Esophagus (tissue), 2 donors: ENCODE measurements at regions not wholly inside any gene's neighbourhood (a gene's known extent, or its start where the extent isn't known, plus 50 kb on each side); places are given as distances from the start of the nearest gene placed in this dataset.

Experiments used
- H3K27ac ChIP-seq, 2 donors: one replicate each; pipeline ENCODE4 v1.5.1; 2013; ENCODE audit warnings: low read depth in 2 of 2, mild to moderate bottlenecking in 2 of 2, inconsistent platforms in 1 of 2, low read length in 1 of 2, moderate library complexity in 1 of 2
- H3K27me3 ChIP-seq, 2 donors: one replicate each; pipeline ENCODE4 v1.6.1; 2013; ENCODE audit warnings: low read length in 2 of 2, control low read depth in 1 of 2, mild to moderate bottlenecking in 1 of 2; ENCODE audit not compliant: insufficient read depth in 2 of 2, control insufficient read depth in 1 of 2
- H3K36me3 ChIP-seq, 2 donors: one replicate each; pipeline ENCODE4 v1.6.1; 2013; ENCODE audit warnings: low read length in 1 of 2; ENCODE audit not compliant: control insufficient read depth in 2 of 2, insufficient read depth in 2 of 2
- H3K4me1 ChIP-seq, 2 donors: one replicate each; pipeline ENCODE4 v1.6.1; 2013; ENCODE audit warnings: low read length in 1 of 2; ENCODE audit not compliant: control insufficient read depth in 2 of 2, insufficient read depth in 2 of 2
- H3K4me3 ChIP-seq, 2 donors: one replicate each; pipeline ENCODE4 v1.5.1; 2013; ENCODE audit warnings: low read length in 2 of 2, mild to moderate bottlenecking in 2 of 2, low read depth in 1 of 2, moderate library complexity in 1 of 2
- H3K9me3 ChIP-seq, 2 donors: one replicate each; pipeline ENCODE4 v1.6.1; 2013; ENCODE audit warnings: mild to moderate bottlenecking in 2 of 2, low read depth in 1 of 2, low read length in 1 of 2, moderate library complexity in 1 of 2; ENCODE audit not compliant: control insufficient read depth in 2 of 2, insufficient read depth in 1 of 2
- WGBS, 2 donors: extraction: QIAGEN DNeasy Blood & Tissue Kit; methylation state at CpG; one replicate each; pipeline ENCODE4 v1.1.7; 2013; 5-methylcytosine and 5-hydroxymethylcytosine counted together
- donor health status: healthy with polysubstance abuse.
- donor health status: Bipolar disorder and iron deficiency.

- Histone ChIP-seq H3K27ac (no peak overlapping the region), H3K9me3 (no peaks in the 10 kb centered on the region), H3K4me1 (no peaks in the 10 kb centered on the region), H3K36me3 (no peaks in the 10 kb centered on the region), H3K4me3 (no peak overlapping the region), H3K27me3 (peaks cover 0 to 2% of the 10 kb centered on the region in 2 donors)
- 63% methylated on average over 2 of the region's 2 CpGs for WGBS, 2 donors
Observed at GRCh38 chr1:118688891-118689290, 299.3 kb downstream of the TBX15 start.

- Histone ChIP-seq H3K27me3 (peaks cover 0 to 4% of the 10 kb centered on the region in 2 donors), H3K9me3 (no peaks in the 10 kb centered on the region), H3K27ac (no peak overlapping the region), H3K36me3 (no peaks in the 10 kb centered on the region), H3K4me3 (no peak overlapping the region), H3K4me1 (no peaks in the 10 kb centered on the region)
- WGBS, 2 donors, result 74 to 79% methylated on average over 2 of the region's 2 CpGs
Observed at GRCh38 chr1:118661769-118662320, 326.3 kb downstream of the TBX15 start.

- Histone ChIP-seq H3K4me1 (no peaks in the 10 kb centered on the region), H3K27ac (no peak overlapping the region), H3K36me3 (no peaks in the 10 kb centered on the region), H3K27me3 (peaks cover 0 to 4% of the 10 kb centered on the region in 2 donors), H3K9me3 (no peaks in the 10 kb centered on the region), H3K4me3 (no peak overlapping the region)
- WGBS, 2 donors, result 32 to 34% methylated on average over 1 of the region's 1 CpG
Observed at GRCh38 chr1:118660769-118661168, 327.4 kb downstream of the TBX15 start.

- WGBS, 2 donors, result 65 to 69% methylated on average over 3 of the region's 3 CpGs
- Histone ChIP-seq H3K4me3 (no peak overlapping the region), H3K9me3 (no peaks in the 10 kb centered on the region)
Observed at GRCh38 chr1:118659646-118660045, 328.5 kb downstream of the TBX15 start.

GRCh38 chr1:118650107-118650807 is 337.9 kb downstream of the TBX15 start:
- H3K27ac ChIP-seq, result no peak overlapping the region
- WGBS, 2 donors, result 34 to 41% methylated on average over 7 of the region's 7 CpGs
- no peaks in the 10 kb centered on the region for H3K4me1 ChIP-seq
- no peaks in the 10 kb centered on the region for H3K27me3 ChIP-seq
- H3K9me3 ChIP-seq, result no peaks in the 10 kb centered on the region
- H3K4me3 ChIP-seq, result no peak overlapping the region
- H3K36me3 ChIP-seq, result no peaks in the 10 kb centered on the region

More at GRCh38 chr1:118659646-118660045, 328.5 kb downstream of the TBX15 start:
- Histone ChIP-seq H3K36me3 (no peaks in the 10 kb centered on the region), H3K27me3 (peaks cover 0 to 4% of the 10 kb centered on the region in 2 donors), H3K27ac (no peak overlapping the region), H3K4me1 (no peaks in the 10 kb centered on the region)

GRCh38 chr1:118649369-118650106 is 338.6 kb downstream of the TBX15 start:
- Histone ChIP-seq H3K36me3 (no peaks in the 10 kb centered on the region), H3K27ac (no peak overlapping the region), H3K4me3 (no peak overlapping the region), H3K9me3 (no peaks in the 10 kb centered on the region), H3K4me1 (no peaks in the 10 kb centered on the region), H3K27me3 (no peaks in the 10 kb centered on the region)
- WGBS, 2 donors, result 54 to 56% methylated on average over 4 of the region's 4 CpGs

- no peak overlapping the region for H3K4me3 ChIP-seq
- H3K4me1 ChIP-seq, result no peaks in the 10 kb centered on the region
- no peaks in the 10 kb centered on the region for H3K27me3 ChIP-seq
- H3K27ac ChIP-seq, result no peak overlapping the region
- H3K36me3 ChIP-seq, result no peaks in the 10 kb centered on the region
- H3K9me3 ChIP-seq, result no peaks in the 10 kb centered on the region
Observed at GRCh38 chr1:118636004-118636403, 352.1 kb downstream of the TBX15 start.

- H3K4me3 ChIP-seq, result no peak overlapping the region
- H3K27me3 ChIP-seq, result peaks cover 0 to 3% of the 10 kb centered on the region in 2 donors
- H3K36me3 ChIP-seq, result no peaks in the 10 kb centered on the region
- no peak overlapping the region for H3K27ac ChIP-seq
- H3K9me3 ChIP-seq, result no peaks in the 10 kb centered on the region
- no peaks in the 10 kb centered on the region for H3K4me1 ChIP-seq
- 84 to 96% methylated on average over 2 of the region's 2 CpGs for WGBS, 2 donors
Observed at GRCh38 chr1:118627435-118627834, 360.7 kb downstream of the TBX15 start.

GRCh38 chr1:118621839-118622238 is 366.3 kb downstream of the TBX15 start:
- no peaks in the 10 kb centered on the region for H3K9me3 ChIP-seq
- 56 to 80% methylated on average over 1 of the region's 1 CpG for WGBS, 2 donors
- no peaks in the 10 kb centered on the region for H3K4me1 ChIP-seq
- no peaks in the 10 kb centered on the region for H3K36me3 ChIP-seq
- H3K27ac ChIP-seq, result no peak overlapping the region
- H3K4me3 ChIP-seq, result no peak overlapping the region
- peaks cover 0 to 3% of the 10 kb centered on the region in 2 donors for H3K27me3 ChIP-seq
